WTC11 (cell line): ENCODE measurements at regions not wholly inside any gene's neighbourhood (a gene's known extent, or its start where the extent isn't known, plus 50 kb on each side); places are given as distances from the start of the nearest gene placed in this dataset.
"Not testable (repeated sequence)": the region's sequence is repeated elsewhere in the genome, so short reads cannot be mapped to it uniquely, and the experiment has no call there.

Experiments
- ATAC-seq: fragments of 200-7000 bp; cut with Tn5 transposase; 2 replicates; pipeline ENCODE4 v1.10.0; 2021; ENCODE audit warnings: mild to moderate bottlenecking, moderate library complexity
- CTCF ChIA-PET: fragments of 300-600 bp; sonication (Branson Sonifier 250); formaldehyde crosslinking; loops from one replicate; lab custom pipeline; 2021; ENCODE audit warnings: antibody characterized with exemption; lab: Charles Lee
- POLR2A ChIA-PET: fragments of 350-600 bp; sonication (Branson Sonifier 250); formaldehyde crosslinking; loops from one replicate; lab custom pipeline; 2021; ENCODE audit warnings: antibody characterized with exemption; lab: Charles Lee
- DNase-seq: peaks from one replicate; pipeline ENCODE4 v3.0.0; 2021; ENCODE audit warnings: low spot score
- H3K27ac Mint-ChIP-seq: 2 replicates; pipeline ENCODE4 v1.8.0; 2021; ENCODE audit warnings: mixed read lengths
- H3K27me3 Mint-ChIP-seq: 2 replicates; pipeline ENCODE4 v1.8.0; 2021; ENCODE audit warnings: low read depth, mild to moderate bottlenecking, moderate library complexity, mixed read lengths
- H3K36me3 Mint-ChIP-seq: 2 replicates; pipeline ENCODE4 v1.8.0; 2021; ENCODE audit warnings: mixed read lengths
- H3K4me1 Mint-ChIP-seq: 2 replicates; pipeline ENCODE4 v1.8.0; 2022; ENCODE audit warnings: mixed read lengths
- H3K4me3 Mint-ChIP-seq: 2 replicates; pipeline ENCODE4 v1.8.0; 2021; ENCODE audit warnings: mild to moderate bottlenecking, moderate library complexity, mixed read lengths
- H3K9me3 Mint-ChIP-seq: 2 replicates; pipeline ENCODE4 v1.8.0; 2021; ENCODE audit warnings: mixed read lengths
- HMGXB4 ChIP-seq: sonication (generic); formaldehyde crosslinking; IDR thresholded peaks from 2 replicates; pipeline ENCODE4 v1.8.1; 2023; ENCODE audit warnings: mild to moderate bottlenecking, moderate library complexity, missing genetic modification reagents
- MYBL2 ChIP-seq: sonication (generic); formaldehyde crosslinking; IDR thresholded peaks from 2 replicates; pipeline ENCODE4 v1.8.1; 2023; ENCODE audit warnings: mild to moderate bottlenecking, moderate library complexity, missing genetic modification reagents
- PRDM15 ChIP-seq: sonication (generic); formaldehyde crosslinking; IDR thresholded peaks from 2 replicates; pipeline ENCODE4 v1.8.0; 2022; ENCODE audit warnings: missing genetic modification reagents
- PRRX2 ChIP-seq: fragments of 250-450 bp; sonication (Bioruptor Pico); IDR thresholded peaks from 2 replicates; pipeline ENCODE4 v1.8.0; 2021; ENCODE audit warnings: mild to moderate bottlenecking
- TP53 ChIP-seq: sonication (generic); formaldehyde crosslinking; IDR thresholded peaks from 2 replicates; pipeline ENCODE4 v1.8.1; 2023; ENCODE audit warnings: mild to moderate bottlenecking, missing genetic modification reagents
- ZBTB21 ChIP-seq: sonication (generic); formaldehyde crosslinking; IDR thresholded peaks from 2 replicates; pipeline ENCODE4 v1.8.1; 2023; ENCODE audit warnings: mild to moderate bottlenecking, missing genetic modification reagents, borderline replicate concordance
- ZNF138 ChIP-seq: sonication (generic); formaldehyde crosslinking; conservative IDR thresholded peaks from 2 replicates; pipeline ENCODE4 v1.8.1; 2022; ENCODE audit warnings: mild to moderate bottlenecking, moderate library complexity, missing genetic modification reagents
- ZNF317 ChIP-seq: sonication (generic); formaldehyde crosslinking; IDR thresholded peaks from 2 replicates; pipeline ENCODE4 v1.8.1; 2023; ENCODE audit warnings: low read depth, mild to moderate bottlenecking, moderate library complexity, missing genetic modification reagents, borderline replicate concordance
- ZNF532 ChIP-seq: fragments of 250-450 bp; sonication (Bioruptor Pico); IDR thresholded peaks from 2 replicates; pipeline ENCODE4 v1.9.0; 2021; ENCODE audit warnings: mild to moderate bottlenecking, borderline replicate concordance
- ZSCAN18 ChIP-seq: fragments of 250-450 bp; sonication (Bioruptor Pico); IDR thresholded peaks from 2 replicates; pipeline ENCODE4 v2.1.2; 2022; ENCODE audit warnings: mild to moderate bottlenecking, moderate library complexity
- TF ChIP-seq, protein P1 (sequence below): sonication (generic); formaldehyde crosslinking; IDR thresholded peaks from 2 replicates; pipeline ENCODE4 v1.8.1; 2022; ENCODE audit warnings: low read depth, mild to moderate bottlenecking, moderate library complexity, missing genetic modification reagents, borderline replicate concordance
- TF ChIP-seq, protein P2 (sequence below): sonication (generic); formaldehyde crosslinking; IDR thresholded peaks from 2 replicates; pipeline ENCODE4 v1.8.1; 2023; ENCODE audit warnings: mild to moderate bottlenecking, missing genetic modification reagents, moderate library complexity
- TF ChIP-seq, protein P3 (sequence below): sonication (generic); formaldehyde crosslinking; IDR thresholded peaks from 2 replicates; pipeline ENCODE4 v1.8.1; 2023; ENCODE audit warnings: mild to moderate bottlenecking, missing genetic modification reagents, moderate library complexity
- TF ChIP-seq, protein P4 (sequence below): fragments of 250-450 bp; sonication (Bioruptor Pico); conservative IDR thresholded peaks from 2 replicates; pipeline ENCODE4 v1.9.0; 2021; ENCODE audit warnings: mild to moderate bottlenecking

- no peak for TF ChIP-seq TP53 (CRISPR knock-in tag)
- TF ChIP-seq, protein P1, sequence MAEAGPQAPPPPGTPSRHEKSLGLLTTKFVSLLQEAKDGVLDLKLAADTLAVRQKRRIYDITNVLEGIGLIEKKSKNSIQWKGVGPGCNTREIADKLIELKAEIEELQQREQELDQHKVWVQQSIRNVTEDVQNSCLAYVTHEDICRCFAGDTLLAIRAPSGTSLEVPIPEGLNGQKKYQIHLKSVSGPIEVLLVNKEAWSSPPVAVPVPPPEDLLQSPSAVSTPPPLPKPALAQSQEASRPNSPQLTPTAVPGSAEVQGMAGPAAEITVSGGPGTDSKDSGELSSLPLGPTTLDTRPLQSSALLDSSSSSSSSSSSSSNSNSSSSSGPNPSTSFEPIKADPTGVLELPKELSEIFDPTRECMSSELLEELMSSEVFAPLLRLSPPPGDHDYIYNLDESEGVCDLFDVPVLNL = no peak
- no peak for TF ChIP-seq PRRX2 (CRISPR knock-in tag)
- no peak for TF ChIP-seq ZNF317
- no peak for TF ChIP-seq ZNF138 (CRISPR knock-in tag)
- TF ChIP-seq ZBTB21 = no peak
- TF ChIP-seq ZNF532 (CRISPR knock-in tag) = no peak
- no peak for TF ChIP-seq PRDM15 (CRISPR knock-in tag)
- no peak for TF ChIP-seq MYBL2 (CRISPR knock-in tag)
- TF ChIP-seq, all 79 proteins: peak for 0
Observed at GRCh38 chr21:9763306-9763705, 758.1 kb upstream of the TPTE start (continued).

DNA sequence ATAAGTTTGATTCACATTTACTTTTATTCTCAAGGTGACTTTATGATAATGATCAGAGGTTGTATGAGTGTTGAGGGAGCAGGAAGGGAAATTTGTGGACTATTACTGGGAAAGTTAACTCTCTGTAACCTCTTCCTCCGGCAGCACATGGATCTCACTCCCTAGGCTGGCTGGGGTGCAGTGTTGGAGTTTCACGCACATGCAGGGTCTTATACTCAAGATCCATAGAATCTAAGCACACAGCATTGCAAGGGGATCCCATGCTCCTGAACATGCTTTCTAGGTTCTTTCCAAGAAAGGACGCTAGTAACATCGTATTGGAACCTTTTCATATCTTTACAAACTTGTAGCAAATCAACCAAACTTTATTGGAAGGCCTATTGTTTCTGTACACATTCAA, 757.6 kb upstream of the TPTE start:
- Mint-ChIP-seq H3K4me1 (no peaks in the 10 kb centered on the region), H3K9me3 (0 out of 2 replicates have a peak, but pooled peaks cover 7% of the 10 kb centered on the region), H3K36me3 (0 out of 2 replicates have a peak, but pooled peaks cover 9% of the 10 kb centered on the region)
- CTCF ChIA-PET = no interaction called here
- ATAC-seq = no peak
- TF ChIP-seq, protein P2, sequence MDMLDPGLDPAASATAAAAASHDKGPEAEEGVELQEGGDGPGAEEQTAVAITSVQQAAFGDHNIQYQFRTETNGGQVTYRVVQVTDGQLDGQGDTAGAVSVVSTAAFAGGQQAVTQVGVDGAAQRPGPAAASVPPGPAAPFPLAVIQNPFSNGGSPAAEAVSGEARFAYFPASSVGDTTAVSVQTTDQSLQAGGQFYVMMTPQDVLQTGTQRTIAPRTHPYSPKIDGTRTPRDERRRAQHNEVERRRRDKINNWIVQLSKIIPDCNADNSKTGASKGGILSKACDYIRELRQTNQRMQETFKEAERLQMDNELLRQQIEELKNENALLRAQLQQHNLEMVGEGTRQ (CRISPR knock-in tag) = no peak
- TF ChIP-seq, protein P3, sequence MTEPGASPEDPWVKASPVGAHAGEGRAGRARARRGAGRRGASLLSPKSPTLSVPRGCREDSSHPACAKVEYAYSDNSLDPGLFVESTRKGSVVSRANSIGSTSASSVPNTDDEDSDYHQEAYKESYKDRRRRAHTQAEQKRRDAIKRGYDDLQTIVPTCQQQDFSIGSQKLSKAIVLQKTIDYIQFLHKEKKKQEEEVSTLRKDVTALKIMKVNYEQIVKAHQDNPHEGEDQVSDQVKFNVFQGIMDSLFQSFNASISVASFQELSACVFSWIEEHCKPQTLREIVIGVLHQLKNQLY (CRISPR knock-in tag) = no peak
- TF ChIP-seq, protein P4, sequence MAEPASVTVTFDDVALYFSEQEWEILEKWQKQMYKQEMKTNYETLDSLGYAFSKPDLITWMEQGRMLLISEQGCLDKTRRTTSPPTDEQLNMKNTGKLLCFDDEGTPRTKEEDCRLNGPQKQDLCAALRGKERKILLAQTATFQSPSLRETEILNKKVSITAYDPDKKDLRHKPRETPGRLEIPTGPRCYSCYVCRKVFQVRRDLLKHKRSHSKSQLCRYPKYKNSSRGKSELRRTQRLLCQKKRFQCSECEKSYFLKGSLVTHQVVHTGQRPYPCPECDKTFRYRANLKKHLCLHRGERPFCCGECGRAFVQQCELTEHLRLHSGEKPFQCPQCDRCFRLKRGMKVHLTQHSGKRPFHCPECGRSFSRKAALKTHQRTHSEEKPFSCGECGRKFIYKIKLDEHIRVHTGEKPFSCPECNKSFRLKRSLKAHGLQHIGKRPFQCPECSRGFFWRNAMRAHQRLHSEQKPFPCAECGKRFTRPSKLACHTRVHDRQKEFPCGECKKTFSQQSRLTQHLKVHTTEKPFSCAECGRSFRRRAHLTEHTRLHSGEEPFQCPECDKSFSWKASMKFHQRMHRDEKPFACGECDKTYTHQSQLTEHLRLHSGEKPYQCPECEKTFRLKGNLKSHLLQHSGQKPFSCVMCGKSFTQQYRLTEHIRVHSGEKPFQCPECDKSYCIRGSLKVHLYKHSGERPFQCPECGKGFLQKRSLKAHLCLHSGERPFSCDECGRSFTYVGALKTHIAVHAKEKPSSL (CRISPR knock-in tag) = no peak
- no peak for TF ChIP-seq ZSCAN18 (CRISPR knock-in tag)
- no peak for TF ChIP-seq HMGXB4
- TF ChIP-seq, all 79 proteins: peak for 0
- no peaks in the 10 kb centered on the region for H3K27me3 Mint-ChIP-seq
- H3K4me3 Mint-ChIP-seq = no peak overlapping the region
- POLR2A ChIA-PET = no interaction called here
- H3K27ac Mint-ChIP-seq = no peak overlapping the region
- DNase-seq = no peak

- POLR2A ChIA-PET, CTCF ChIA-PET, H3K27ac Mint-ChIP-seq, H3K4me1 Mint-ChIP-seq, DNase-seq, H3K4me3 Mint-ChIP-seq, H3K9me3 Mint-ChIP-seq, H3K27me3 Mint-ChIP-seq, ATAC-seq, H3K36me3 Mint-ChIP-seq: not testable (repeated sequence)
Observed at GRCh38 chr21:9764294-9764693, 757.1 kb upstream of the TPTE start.

DNA sequence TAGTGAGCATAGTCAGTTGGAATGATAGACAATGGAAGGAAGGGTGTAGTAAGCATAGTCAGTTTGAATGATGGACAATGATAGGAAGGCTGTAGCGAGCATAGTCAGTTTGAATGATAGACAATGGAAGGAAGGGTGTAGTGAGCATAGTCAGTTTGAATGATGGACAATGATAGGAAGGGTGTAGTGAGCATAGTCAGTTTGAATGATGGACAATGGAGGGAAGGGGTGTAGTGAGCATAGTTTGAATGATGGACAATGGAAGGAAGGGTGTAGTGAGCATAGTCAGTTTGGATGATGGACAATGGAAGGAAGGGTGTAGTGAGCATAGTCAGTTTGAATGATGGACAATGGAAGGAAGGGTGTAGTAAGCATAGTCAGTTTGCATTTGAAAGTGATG, 755.8 kb upstream of the TPTE start:
- H3K4me3 Mint-ChIP-seq, H3K9me3 Mint-ChIP-seq, POLR2A ChIA-PET, H3K27me3 Mint-ChIP-seq, CTCF ChIA-PET, H3K36me3 Mint-ChIP-seq, ATAC-seq, H3K4me1 Mint-ChIP-seq, DNase-seq, H3K27ac Mint-ChIP-seq: not testable (repeated sequence)
